Fibroblast of skin of right biceps (primary cell): ENCODE measurements at regions not wholly inside any gene's neighbourhood (a gene's known extent, or its start where the extent isn't known, plus 50 kb on each side); places are given as distances from the start of the nearest gene placed in this dataset.

ENCODE experiments used
- DNase-seq: peaks from one replicate; pipeline ENCODE4 v3.0.0-alpha.2; 2013

GRCh38 chr10:129396021-129396722, 70.9 kb upstream of the MGMT start:
- DNase-seq: no peak

DNA sequence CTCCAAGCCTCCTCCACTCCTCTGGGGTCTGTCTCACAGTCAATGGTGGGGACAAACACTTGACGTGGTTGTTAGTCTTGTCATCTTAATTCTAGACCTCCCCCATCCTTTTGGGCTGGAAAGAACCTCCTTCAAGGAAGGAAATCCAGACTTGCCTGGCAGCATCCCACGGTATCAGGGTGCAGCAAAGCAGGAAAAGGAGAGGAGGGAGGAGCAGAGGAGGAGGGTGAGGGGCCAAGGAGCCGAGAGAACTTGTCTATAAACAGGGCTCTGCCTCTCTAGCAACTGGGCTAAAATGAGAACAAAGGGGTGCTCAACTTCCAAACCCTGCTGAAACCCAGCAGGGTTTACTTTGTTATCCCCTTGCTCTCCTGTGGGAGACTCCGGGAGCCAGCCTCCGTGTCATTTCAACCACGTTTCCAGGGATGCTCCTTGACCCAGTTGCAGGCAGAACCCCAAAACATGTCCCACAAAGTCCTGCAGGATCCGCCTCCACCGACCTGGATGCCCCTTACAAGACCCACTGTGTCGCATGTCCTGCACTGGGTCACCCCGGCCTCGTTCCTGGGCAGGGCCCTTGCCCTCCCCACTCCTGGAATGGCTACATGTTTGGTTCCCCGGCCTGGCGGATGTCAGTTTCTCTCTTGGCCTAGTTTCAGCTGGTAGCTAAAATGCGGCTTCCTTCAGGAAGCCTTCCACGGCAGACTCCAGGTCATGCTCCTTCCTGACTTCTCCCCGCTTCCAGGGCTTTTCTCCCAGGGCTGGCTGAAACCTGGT, 69.7 kb upstream of the MGMT start:
- DNase-seq: no peak

DNA sequence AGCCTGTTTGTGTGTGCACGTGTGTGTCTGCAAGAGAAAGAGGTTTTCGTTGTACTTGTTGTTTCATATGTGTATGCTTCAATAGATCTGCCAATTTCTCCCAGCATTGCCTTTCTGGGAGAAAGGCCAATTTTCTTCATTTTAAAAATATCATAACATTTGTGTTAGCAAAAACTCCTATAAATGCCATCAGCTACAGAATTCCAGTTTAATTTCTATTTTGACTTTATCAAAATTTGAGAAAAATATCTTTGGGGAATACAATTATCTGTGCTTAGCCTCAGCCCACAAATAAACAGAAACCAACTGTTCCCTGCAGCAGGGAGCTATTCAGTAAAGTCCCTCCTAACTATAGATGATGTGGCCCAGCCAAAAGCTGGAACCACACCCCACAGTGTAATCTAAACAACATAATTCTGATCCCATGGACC, 68.3 kb upstream of the MGMT start:
- no peak for DNase-seq

- no peak for DNase-seq
These were observed 66.6 kb upstream of the MGMT start for GRCh38 chr10:129400426-129400825.

GRCh38 chr10:129402459-129402858, 64.6 kb upstream of the MGMT start:
- DNase-seq: no peak

DNA sequence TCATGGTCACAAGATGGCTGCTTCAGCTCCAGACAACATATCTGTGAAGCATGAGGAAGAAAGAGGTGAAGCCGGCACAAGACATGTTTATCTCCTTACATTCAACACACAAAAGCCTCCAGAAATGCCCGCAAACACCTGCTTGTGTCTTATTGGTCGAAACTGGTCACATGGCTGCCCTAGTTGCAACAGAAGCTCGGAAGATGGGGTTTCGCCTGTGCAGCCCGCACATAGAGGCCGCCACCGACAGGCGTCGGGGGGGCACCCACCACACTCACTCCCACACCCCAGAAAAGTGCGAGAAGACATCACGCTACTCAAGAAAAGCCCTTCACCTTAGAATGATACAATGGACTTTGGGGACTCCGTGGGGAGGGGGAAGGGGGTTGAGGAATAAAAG, 63.0 kb upstream of the MGMT start:
- DNase-seq: no peak

GRCh38 chr10:129405389-129405788, 61.7 kb upstream of the MGMT start:
- no peak for DNase-seq

DNA sequence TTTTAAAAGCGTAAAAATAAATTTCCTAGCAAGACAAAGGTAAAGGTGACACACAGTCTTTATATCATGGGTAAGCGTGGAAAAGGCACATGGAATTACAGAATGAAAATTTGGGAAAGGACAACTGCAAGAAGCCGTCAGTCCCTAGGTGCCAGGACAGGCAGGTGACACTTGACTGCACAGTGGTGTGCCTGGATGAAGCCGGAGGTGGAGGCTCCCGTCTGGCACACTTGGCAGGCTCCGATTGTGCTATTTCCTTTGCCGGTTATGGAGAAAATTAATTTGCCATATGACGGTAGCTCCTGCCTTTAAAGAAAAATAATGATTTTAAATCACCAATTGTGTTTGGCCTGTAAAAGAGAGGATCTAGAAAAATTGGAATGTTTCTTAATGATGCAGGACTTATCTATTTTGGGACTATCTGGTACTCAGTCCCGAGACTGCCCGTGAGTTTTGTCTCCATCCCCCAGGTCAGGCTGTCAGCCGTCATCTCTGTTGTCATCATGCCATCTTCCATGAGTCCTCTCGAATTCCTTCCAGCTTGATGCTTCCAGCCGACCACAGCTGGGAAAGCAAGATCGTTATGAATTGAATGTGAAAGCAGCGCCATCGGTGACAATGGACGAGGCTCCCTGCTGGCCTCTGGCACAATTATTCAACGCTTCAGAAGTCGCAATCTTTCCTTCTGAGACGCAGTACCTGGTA, 56.2 kb upstream of the MGMT start:
- DNase-seq: no peak

GRCh38 chr10:129411393-129411705, 55.7 kb upstream of the MGMT start:
- DNase-seq: no peak

GRCh38 chr10:129411772-129412171, 55.3 kb upstream of the MGMT start:
- no peak for DNase-seq

DNA sequence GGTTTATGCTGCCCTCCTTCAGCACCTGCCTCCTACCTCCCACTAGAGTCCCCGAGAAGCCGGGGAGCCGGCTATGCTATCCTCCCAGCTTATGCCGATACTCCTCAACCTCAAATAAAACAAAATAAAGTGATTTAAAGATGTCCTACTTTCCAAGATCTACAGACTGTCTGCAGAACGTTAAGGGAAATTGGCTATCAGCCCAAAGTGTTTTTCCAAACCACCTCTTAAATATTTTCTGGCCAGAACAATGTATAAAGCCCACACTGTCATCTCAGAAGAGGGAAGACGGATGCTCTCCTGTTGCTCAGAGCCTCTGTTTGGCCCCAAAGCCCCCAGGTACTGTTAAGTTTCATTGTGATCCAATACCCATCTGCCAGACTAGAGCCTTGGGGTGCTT, 54.0 kb upstream of the MGMT start:
- no peak for DNase-seq

DNA sequence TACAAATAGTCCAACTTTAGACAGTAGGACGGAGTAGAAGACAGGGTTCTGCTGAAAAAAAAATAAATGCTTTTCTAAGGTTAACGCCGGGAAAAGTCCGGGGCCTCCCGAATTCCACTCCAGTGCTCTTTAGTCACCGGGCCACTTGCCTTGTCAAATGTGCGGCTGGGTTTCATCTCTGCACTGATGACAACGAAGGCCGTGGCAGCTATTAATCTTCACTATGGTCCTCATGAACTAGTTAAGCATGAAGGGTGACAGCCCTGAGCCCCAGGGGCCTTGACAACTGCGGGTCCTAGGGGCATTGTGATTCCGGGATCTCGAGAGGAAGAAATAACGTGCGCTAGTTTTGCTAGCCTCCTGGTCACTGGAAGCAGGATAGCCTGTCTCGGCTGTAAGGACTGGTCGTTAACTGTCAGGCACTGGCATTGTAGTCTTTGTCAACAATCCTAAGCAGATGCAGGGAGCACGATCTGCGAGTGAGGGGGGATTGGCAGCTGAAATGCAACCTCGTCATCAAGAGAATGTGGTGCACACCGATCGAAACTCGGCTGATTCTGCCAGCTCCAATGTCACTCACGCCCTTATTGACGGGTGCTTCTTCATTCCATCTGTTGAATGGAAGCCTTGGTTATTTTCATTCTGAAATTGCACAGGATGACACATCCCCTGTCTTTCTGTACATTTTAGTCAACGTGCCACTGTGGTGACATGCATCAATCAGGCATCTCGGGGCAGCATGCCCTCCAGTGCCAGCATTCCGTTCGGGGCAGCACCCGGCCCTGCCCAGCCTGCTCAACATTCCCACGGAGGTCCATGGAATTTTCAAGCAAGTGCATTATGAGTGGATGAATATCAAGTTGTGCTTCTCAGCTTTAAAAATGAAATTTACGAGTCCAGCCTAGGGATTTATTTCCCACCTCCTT, 51.6 kb upstream of the MGMT start:
- no peak for DNase-seq

- no peak for DNase-seq
These were observed 50.9 kb upstream of the MGMT start for GRCh38 chr10:129416155-129416554.

- DNase-seq: peak; percentile 20
These were observed 49.9 kb upstream of the MGMT start for GRCh38 chr10:129416956-129417765.
